ENCODE measurements at regions not wholly inside any gene's neighbourhood (a gene's known extent, or its start where the extent isn't known, plus 50 kb on each side); places are given as distances from the start of the nearest gene placed in this dataset.

- TF ChIP-seq CTCF (IDR thresholded peaks at IDR 0.05 in 2 of 3, conservative IDR thresholded peaks at IDR 0.05 in 1 of 3; ENCODE audit: borderline replicate concordance in 1 of 3, insufficient read depth in 1 of 3, low read depth in 2 of 3, low read length in 2 of 3) = no peak
- no peak for TF ChIP-seq REST (IDR thresholded peaks at IDR 0.05; ENCODE audit: low read depth)
- TF ChIP-seq POLR2A (IDR thresholded peaks at IDR 0.05; ENCODE audit: borderline replicate concordance, extremely low read depth, insufficient read depth, insufficient read length) = no peak
- TF ChIP-seq ZFX (IDR thresholded peaks at IDR 0.05) = no peak
- no peak for TF ChIP-seq CEBPB (IDR thresholded peaks at IDR 0.05; ENCODE audit: low read depth)
- TF ChIP-seq ELF1 (IDR thresholded peaks at IDR 0.05; ENCODE audit: borderline replicate concordance, low read depth) = no peak
- no peak for TF ChIP-seq SIN3A (IDR thresholded peaks at IDR 0.05; ENCODE audit: low read depth)
These were observed 68.5 kb upstream of the FHIP2A start for GRCh38 chr10:114753126-114753525.
